ENCODE measurements at regions not wholly inside any gene's neighbourhood (a gene's known extent, or its start where the extent isn't known, plus 50 kb on each side); places are given as distances from the start of the nearest gene placed in this dataset.

- no peak for TF ChIP-seq PAX5 (IDR thresholded peaks at IDR 0.05; ENCODE audit: insufficient read depth, low read length, severe bottlenecking)
- no peak for TF ChIP-seq SPI1 (IDR thresholded peaks at IDR 0.05; ENCODE audit: low read depth, low read length)
- no peak for TF ChIP-seq TAF1 (IDR thresholded peaks at IDR 0.05; ENCODE audit: low read depth, low read length)
- TF ChIP-seq POU2F2 (IDR thresholded peaks at IDR 0.05; ENCODE audit: low read depth, low read length) = no peak
- TF ChIP-seq POLR2AphosphoS5 (IDR thresholded peaks at IDR 0.05; ENCODE audit: low read depth, low read length) = no peak
- no peak for TF ChIP-seq POLR2A (IDR thresholded peaks at IDR 0.05; ENCODE audit: low read depth, low read length)
- DNase-seq (ENCODE audit: insufficient read length, low spot score) (no peak), FAIRE-seq (no peak)
These were observed 216.4 kb upstream of the DYNLRB2 start for GRCh38 chr16:80324371-80324770.

DNA sequence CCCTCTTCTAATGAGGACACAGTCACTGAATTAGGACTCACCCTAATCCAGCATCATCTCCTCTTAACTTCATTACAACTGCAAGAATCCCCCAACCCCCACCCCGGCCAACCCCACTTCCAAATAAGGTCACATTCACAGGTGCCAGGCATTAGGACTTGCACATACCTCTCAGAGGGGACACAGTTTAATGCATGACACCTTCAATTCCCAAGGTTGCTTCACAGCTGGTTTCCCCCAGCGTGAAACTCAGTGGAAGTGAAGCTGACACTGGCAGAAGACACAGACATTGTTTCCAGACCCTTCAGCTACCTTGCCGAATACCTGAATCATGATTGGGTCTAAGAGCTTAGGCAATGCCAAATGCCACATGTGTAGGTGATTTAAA lies 217.0 kb upstream of the DYNLRB2 start:
- TF ChIP-seq POU2F2 (IDR thresholded peaks at IDR 0.05; ENCODE audit: low read depth, low read length) (no peak), POLR2AphosphoS5 (IDR thresholded peaks at IDR 0.05; ENCODE audit: low read depth, low read length) (no peak), SPI1 (IDR thresholded peaks at IDR 0.05; ENCODE audit: low read depth, low read length) (no peak), PAX5 (IDR thresholded peaks at IDR 0.05; ENCODE audit: insufficient read depth, low read length, severe bottlenecking) (no peak), TAF1 (IDR thresholded peaks at IDR 0.05; ENCODE audit: low read depth, low read length) (no peak), POLR2A (IDR thresholded peaks at IDR 0.05; ENCODE audit: low read depth, low read length) (no peak)
- FAIRE-seq (no peak), DNase-seq (ENCODE audit: insufficient read length, low spot score) (no peak)

- DNase-seq (ENCODE audit: insufficient read length, low spot score) = no peak
- no peak for TF ChIP-seq PAX5 (IDR thresholded peaks at IDR 0.05; ENCODE audit: insufficient read depth, low read length, severe bottlenecking)
- no peak for TF ChIP-seq POU2F2 (IDR thresholded peaks at IDR 0.05; ENCODE audit: low read depth, low read length)
- no peak for TF ChIP-seq TAF1 (IDR thresholded peaks at IDR 0.05; ENCODE audit: low read depth, low read length)
- no peak for TF ChIP-seq SPI1 (IDR thresholded peaks at IDR 0.05; ENCODE audit: low read depth, low read length)
- TF ChIP-seq POLR2AphosphoS5 (IDR thresholded peaks at IDR 0.05; ENCODE audit: low read depth, low read length) = no peak
- TF ChIP-seq POLR2A (IDR thresholded peaks at IDR 0.05; ENCODE audit: low read depth, low read length) = no peak
- FAIRE-seq = no peak
These were observed 217.5 kb upstream of the DYNLRB2 start for GRCh38 chr16:80323187-80323807.

GRCh38 chr16:80319181-80319580 lies 221.6 kb upstream of the DYNLRB2 start:
- no peak for TF ChIP-seq PAX5 (IDR thresholded peaks at IDR 0.05; ENCODE audit: insufficient read depth, low read length, severe bottlenecking)
- no peak for FAIRE-seq

GRCh38 chr16:80318107-80318506 lies 222.7 kb upstream of the DYNLRB2 start:
- no peak for DNase-seq (ENCODE audit: insufficient read length, low spot score)
- TF ChIP-seq POU2F2 (IDR thresholded peaks at IDR 0.05; ENCODE audit: low read depth, low read length) (no peak), POLR2A (IDR thresholded peaks at IDR 0.05; ENCODE audit: low read depth, low read length) (no peak), TAF1 (IDR thresholded peaks at IDR 0.05; ENCODE audit: low read depth, low read length) (no peak), PAX5 (IDR thresholded peaks at IDR 0.05; ENCODE audit: insufficient read depth, low read length, severe bottlenecking) (no peak), POLR2AphosphoS5 (IDR thresholded peaks at IDR 0.05; ENCODE audit: low read depth, low read length) (no peak), SPI1 (IDR thresholded peaks at IDR 0.05; ENCODE audit: low read depth, low read length) (no peak)
- FAIRE-seq = no peak

More at GRCh38 chr16:80319181-80319580, 221.6 kb upstream of the DYNLRB2 start:
- DNase-seq (ENCODE audit: insufficient read length, low spot score) = no peak

DNA sequence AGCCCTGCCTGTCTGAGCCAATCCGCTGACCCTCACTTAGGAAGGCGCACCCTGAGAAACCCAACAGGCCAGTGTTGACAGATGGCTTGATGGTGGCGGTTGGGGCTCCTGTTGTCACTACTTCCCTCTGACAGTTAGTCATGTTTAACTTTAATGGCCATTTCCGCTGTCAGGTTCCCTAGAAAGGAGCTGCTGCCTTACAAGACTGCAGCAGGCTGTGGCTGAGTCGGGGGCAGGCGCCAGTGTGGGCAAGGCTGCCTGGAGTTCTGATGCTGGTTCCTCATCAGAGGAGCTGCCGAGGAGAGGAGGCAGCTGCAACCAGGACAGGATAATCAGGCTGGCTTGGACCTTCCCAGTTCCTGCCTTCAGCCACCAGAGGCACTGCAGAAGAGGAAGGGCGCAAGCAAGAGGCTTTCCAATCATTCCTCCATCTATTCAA lies 223.2 kb upstream of the DYNLRB2 start:
- TF ChIP-seq POU2F2 (IDR thresholded peaks at IDR 0.05; ENCODE audit: low read depth, low read length) = no peak
- no peak for TF ChIP-seq POLR2AphosphoS5 (IDR thresholded peaks at IDR 0.05; ENCODE audit: low read depth, low read length)
- FAIRE-seq = no peak

DNA sequence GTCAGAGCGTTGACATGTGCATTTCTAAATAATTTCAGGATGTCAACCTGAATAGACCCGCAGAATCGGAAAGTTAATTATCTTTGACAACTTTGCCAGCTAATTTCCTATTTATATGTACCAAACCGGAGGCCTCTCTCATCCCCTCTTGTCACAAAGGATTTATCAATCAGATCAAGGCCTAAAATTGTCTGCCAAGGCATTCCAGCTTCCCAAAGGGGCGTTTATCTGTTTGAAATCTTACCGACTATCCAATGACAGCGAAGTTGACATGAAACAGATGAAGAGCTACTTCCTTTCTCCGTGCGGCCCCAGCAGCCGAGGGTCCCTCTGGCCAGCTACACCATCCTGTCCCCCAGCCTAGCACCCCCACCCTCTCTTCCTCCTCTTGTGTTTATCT lies 223.7 kb upstream of the DYNLRB2 start:
- DNase-seq (ENCODE audit: insufficient read length, low spot score) = no peak
- FAIRE-seq = no peak
- TF ChIP-seq POLR2AphosphoS5 (IDR thresholded peaks at IDR 0.05; ENCODE audit: low read depth, low read length) = no peak
- TF ChIP-seq TAF1 (IDR thresholded peaks at IDR 0.05; ENCODE audit: low read depth, low read length) = no peak
- TF ChIP-seq SPI1 (IDR thresholded peaks at IDR 0.05; ENCODE audit: low read depth, low read length) = no peak
- TF ChIP-seq POLR2A (IDR thresholded peaks at IDR 0.05; ENCODE audit: low read depth, low read length) = no peak
- TF ChIP-seq POU2F2 (IDR thresholded peaks at IDR 0.05; ENCODE audit: low read depth, low read length) = no peak
- no peak for TF ChIP-seq PAX5 (IDR thresholded peaks at IDR 0.05; ENCODE audit: insufficient read depth, low read length, severe bottlenecking)

More for the DNA sequence above, 223.2 kb upstream of the DYNLRB2 start:
- DNase-seq (ENCODE audit: insufficient read length, low spot score) = no peak

DNA sequence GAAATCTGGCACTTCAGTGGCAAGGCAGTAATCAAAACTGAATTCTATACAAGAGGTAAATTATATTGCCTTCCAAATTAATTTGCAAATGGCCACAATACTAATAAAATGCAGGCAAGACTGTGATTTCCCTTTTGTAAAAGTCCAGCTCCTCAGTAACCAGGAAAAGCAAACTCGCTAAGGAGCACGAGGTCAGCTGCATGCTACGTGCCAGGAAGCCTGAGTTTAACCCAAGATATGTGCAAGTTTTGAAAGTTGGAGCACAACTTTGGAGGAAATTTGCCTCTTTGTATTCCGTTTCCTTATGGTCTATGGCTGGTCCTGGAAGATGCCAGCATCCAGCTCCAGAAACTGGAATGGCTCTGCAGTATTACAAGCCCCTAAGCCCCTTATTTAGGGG lies 226.8 kb upstream of the DYNLRB2 start:
- DNase-seq (ENCODE audit: insufficient read length, low spot score) = no peak
- no peak for FAIRE-seq
- TF ChIP-seq POLR2AphosphoS5 (IDR thresholded peaks at IDR 0.05; ENCODE audit: low read depth, low read length) = no peak
- TF ChIP-seq POU2F2 (IDR thresholded peaks at IDR 0.05; ENCODE audit: low read depth, low read length) = no peak
- TF ChIP-seq POLR2A (IDR thresholded peaks at IDR 0.05; ENCODE audit: low read depth, low read length) = no peak
- TF ChIP-seq TAF1 (IDR thresholded peaks at IDR 0.05; ENCODE audit: low read depth, low read length) = no peak
- TF ChIP-seq SPI1 (IDR thresholded peaks at IDR 0.05; ENCODE audit: low read depth, low read length) = no peak
- TF ChIP-seq PAX5 (IDR thresholded peaks at IDR 0.05; ENCODE audit: insufficient read depth, low read length, severe bottlenecking) = no peak

- TF ChIP-seq POLR2AphosphoS5 (IDR thresholded peaks at IDR 0.05; ENCODE audit: low read depth, low read length) (no peak), POLR2A (IDR thresholded peaks at IDR 0.05; ENCODE audit: low read depth, low read length) (no peak), PAX5 (IDR thresholded peaks at IDR 0.05; ENCODE audit: insufficient read depth, low read length, severe bottlenecking) (no peak), POU2F2 (IDR thresholded peaks at IDR 0.05; ENCODE audit: low read depth, low read length) (no peak), SPI1 (IDR thresholded peaks at IDR 0.05; ENCODE audit: low read depth, low read length) (no peak), TAF1 (IDR thresholded peaks at IDR 0.05; ENCODE audit: low read depth, low read length) (no peak)
- no peak for FAIRE-seq
- DNase-seq (ENCODE audit: insufficient read length, low spot score) = no peak
These were observed 231.6 kb upstream of the DYNLRB2 start for GRCh38 chr16:80309178-80309577.

GRCh38 chr16:80305410-80305809 lies 235.4 kb upstream of the DYNLRB2 start:
- FAIRE-seq = no peak
- TF ChIP-seq SPI1 (IDR thresholded peaks at IDR 0.05; ENCODE audit: low read depth, low read length) (no peak), TAF1 (IDR thresholded peaks at IDR 0.05; ENCODE audit: low read depth, low read length) (no peak), PAX5 (IDR thresholded peaks at IDR 0.05; ENCODE audit: insufficient read depth, low read length, severe bottlenecking) (no peak)
- DNase-seq (ENCODE audit: insufficient read length, low spot score) = no peak
